ENCODE measurements at regions not wholly inside any gene's neighbourhood (a gene's known extent, or its start where the extent isn't known, plus 50 kb on each side); places are given as distances from the start of the nearest gene placed in this dataset.

DNA sequence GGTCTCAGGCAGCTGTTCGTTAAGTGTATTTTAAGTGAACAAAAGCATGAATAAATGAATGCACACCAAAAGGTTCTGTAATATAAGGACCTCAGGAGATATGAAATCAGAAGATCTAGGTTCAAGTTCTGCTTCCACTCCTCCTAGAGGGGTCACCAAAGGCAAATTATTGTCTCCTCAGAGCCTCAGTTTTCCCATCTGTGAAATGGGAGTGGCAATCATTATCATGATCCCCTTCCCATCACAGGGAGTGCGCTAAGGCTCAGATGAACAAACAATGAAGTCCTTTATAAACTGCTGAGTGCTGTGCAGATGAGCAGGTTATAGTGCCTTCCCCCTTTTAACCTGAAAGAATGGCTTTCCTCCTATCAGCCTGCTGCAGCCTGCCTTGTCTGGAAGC lies 248.3 kb upstream of the C16orf82 start:
- Histone ChIP-seq H4K20me1 (ENCODE audit: insufficient read depth, low read length) (no peaks in the 10 kb centered on the region), H2AFZ (ENCODE audit: low read depth, low read length) (no peak overlapping the region), H3K36me3 (replicated peaks; ENCODE audit: low read depth, low read length) (no peaks in the 10 kb centered on the region), H3K79me2 (ENCODE audit: low read length) (no peaks in the 10 kb centered on the region), H3K9ac (ENCODE audit: low read length) (no peak overlapping the region), H3K27ac (ENCODE audit: low read length) (no peak overlapping the region), H3K27me3 (ENCODE audit: low read depth, low read length) (no peaks in the 10 kb centered on the region), H3K4me2 (ENCODE audit: low read length) (no peak overlapping the region), H3K4me1 (ENCODE audit: low read length) (no peaks in the 10 kb centered on the region), H3K4me3 (ENCODE audit: low read length) (no peak overlapping the region), H3K9me3 (ENCODE audit: insufficient read depth, low read length) (no peaks in the 10 kb centered on the region)
- no peak for TF ChIP-seq EZH2phosphoT487 (IDR thresholded peaks at IDR 0.05; ENCODE audit: low read depth)
- TF ChIP-seq, protein P1, sequence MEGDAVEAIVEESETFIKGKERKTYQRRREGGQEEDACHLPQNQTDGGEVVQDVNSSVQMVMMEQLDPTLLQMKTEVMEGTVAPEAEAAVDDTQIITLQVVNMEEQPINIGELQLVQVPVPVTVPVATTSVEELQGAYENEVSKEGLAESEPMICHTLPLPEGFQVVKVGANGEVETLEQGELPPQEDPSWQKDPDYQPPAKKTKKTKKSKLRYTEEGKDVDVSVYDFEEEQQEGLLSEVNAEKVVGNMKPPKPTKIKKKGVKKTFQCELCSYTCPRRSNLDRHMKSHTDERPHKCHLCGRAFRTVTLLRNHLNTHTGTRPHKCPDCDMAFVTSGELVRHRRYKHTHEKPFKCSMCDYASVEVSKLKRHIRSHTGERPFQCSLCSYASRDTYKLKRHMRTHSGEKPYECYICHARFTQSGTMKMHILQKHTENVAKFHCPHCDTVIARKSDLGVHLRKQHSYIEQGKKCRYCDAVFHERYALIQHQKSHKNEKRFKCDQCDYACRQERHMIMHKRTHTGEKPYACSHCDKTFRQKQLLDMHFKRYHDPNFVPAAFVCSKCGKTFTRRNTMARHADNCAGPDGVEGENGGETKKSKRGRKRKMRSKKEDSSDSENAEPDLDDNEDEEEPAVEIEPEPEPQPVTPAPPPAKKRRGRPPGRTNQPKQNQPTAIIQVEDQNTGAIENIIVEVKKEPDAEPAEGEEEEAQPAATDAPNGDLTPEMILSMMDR (IDR thresholded peaks at IDR 0.05; ENCODE audit: low read depth, low read length): no peak

DNA sequence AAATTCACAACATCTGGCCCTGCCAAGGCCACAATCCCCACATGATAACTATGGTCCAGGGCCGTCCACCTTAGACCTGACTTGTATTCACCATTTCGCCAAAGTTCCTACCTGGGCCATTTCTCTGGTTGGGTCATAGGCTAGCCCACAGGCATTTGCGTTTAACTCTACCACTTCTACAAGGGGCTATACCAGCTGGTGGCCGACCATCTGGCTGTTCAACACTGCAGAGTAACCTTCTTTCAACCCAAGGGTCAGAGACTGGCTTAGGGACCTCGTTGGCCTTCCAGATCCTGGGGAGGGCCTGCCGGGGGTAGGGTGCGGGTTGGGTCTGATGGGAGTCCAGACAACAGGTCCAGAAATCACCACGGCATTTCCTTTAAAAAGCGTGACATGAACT lies 242.3 kb upstream of the C16orf82 start:
- no peak overlapping the region for H3K9ac ChIP-seq (ENCODE audit: low read length)
- no peaks in the 10 kb centered on the region for H3K9me3 ChIP-seq (ENCODE audit: insufficient read depth, low read length)
- no peak overlapping the region for H2AFZ ChIP-seq (ENCODE audit: low read depth, low read length)
- no peaks in the 10 kb centered on the region for H3K4me1 ChIP-seq (ENCODE audit: low read length)
- TF ChIP-seq, protein P1 (IDR thresholded peaks at IDR 0.05; ENCODE audit: low read depth, low read length): no peak
- TF ChIP-seq EZH2phosphoT487 (IDR thresholded peaks at IDR 0.05; ENCODE audit: low read depth): no peak
- no peaks in the 10 kb centered on the region for H3K36me3 ChIP-seq (replicated peaks; ENCODE audit: low read depth, low read length)
- H3K27me3 ChIP-seq (ENCODE audit: low read depth, low read length): no peaks in the 10 kb centered on the region
- H4K20me1 ChIP-seq (ENCODE audit: insufficient read depth, low read length): no peaks in the 10 kb centered on the region
- no peak overlapping the region for H3K4me3 ChIP-seq (ENCODE audit: low read length)
- no peak overlapping the region for H3K4me2 ChIP-seq (ENCODE audit: low read length)
- no peak overlapping the region for H3K27ac ChIP-seq (ENCODE audit: low read length)
- no peaks in the 10 kb centered on the region for H3K79me2 ChIP-seq (ENCODE audit: low read length)

- H3K27ac ChIP-seq (ENCODE audit: low read length): no peak overlapping the region
- no peaks in the 10 kb centered on the region for H4K20me1 ChIP-seq (ENCODE audit: insufficient read depth, low read length)
- no peaks in the 10 kb centered on the region for H3K4me1 ChIP-seq (ENCODE audit: low read length)
- H3K79me2 ChIP-seq (ENCODE audit: low read length): no peaks in the 10 kb centered on the region
- H3K4me2 ChIP-seq (ENCODE audit: low read length): no peak overlapping the region
- H2AFZ ChIP-seq (ENCODE audit: low read depth, low read length): no peak overlapping the region
- H3K4me3 ChIP-seq (ENCODE audit: low read length): no peak overlapping the region
- no peak for TF ChIP-seq EZH2phosphoT487 (IDR thresholded peaks at IDR 0.05; ENCODE audit: low read depth)
- TF ChIP-seq, protein P1 (IDR thresholded peaks at IDR 0.05; ENCODE audit: low read depth, low read length): no peak
- H3K9me3 ChIP-seq (ENCODE audit: insufficient read depth, low read length): no peaks in the 10 kb centered on the region
- 0 out of 2 replicates have a peak, but pooled peaks cover 4% of the 10 kb centered on the region for H3K27me3 ChIP-seq (ENCODE audit: low read depth, low read length)
- no peaks in the 10 kb centered on the region for H3K36me3 ChIP-seq (replicated peaks; ENCODE audit: low read depth, low read length)
- H3K9ac ChIP-seq (ENCODE audit: low read length): no peak overlapping the region
Measured at GRCh38 chr16:26826500-26826899, 240.2 kb upstream of the C16orf82 start.

GRCh38 chr16:26827386-26827785 lies 239.3 kb upstream of the C16orf82 start:
- H3K27ac ChIP-seq (ENCODE audit: low read length): no peak overlapping the region
- no peak overlapping the region for H2AFZ ChIP-seq (ENCODE audit: low read depth, low read length)
- no peak overlapping the region for H3K9ac ChIP-seq (ENCODE audit: low read length)
- H3K27me3 ChIP-seq (ENCODE audit: low read depth, low read length): 0 out of 2 replicates have a peak, but pooled peaks cover 8% of the 10 kb centered on the region
- no peak overlapping the region for H3K4me2 ChIP-seq (ENCODE audit: low read length)
- H3K79me2 ChIP-seq (ENCODE audit: low read length): no peaks in the 10 kb centered on the region
- H3K36me3 ChIP-seq (replicated peaks; ENCODE audit: low read depth, low read length): no peaks in the 10 kb centered on the region
- no peaks in the 10 kb centered on the region for H3K4me1 ChIP-seq (ENCODE audit: low read length)
- TF ChIP-seq, protein P1 (IDR thresholded peaks at IDR 0.05; ENCODE audit: low read depth, low read length): no peak
- no peak for TF ChIP-seq EZH2phosphoT487 (IDR thresholded peaks at IDR 0.05; ENCODE audit: low read depth)
- no peak overlapping the region for H3K4me3 ChIP-seq (ENCODE audit: low read length)
- H3K9me3 ChIP-seq (ENCODE audit: insufficient read depth, low read length): no peaks in the 10 kb centered on the region
- H4K20me1 ChIP-seq (ENCODE audit: insufficient read depth, low read length): no peaks in the 10 kb centered on the region

Measured in OCI-LY3 (cell line).